Mucosa of rectum (tissue), 2 donors: ENCODE measurements at regions not wholly inside any gene's neighbourhood (a gene's known extent, or its start where the extent isn't known, plus 50 kb on each side); places are given as distances from the start of the nearest gene placed in this dataset.
"Not testable (repeated sequence)": the region's sequence is repeated elsewhere in the genome, so short reads cannot be mapped to it uniquely, and the experiment has no call there.

Source experiments
- H3K27ac ChIP-seq, 2 donors: one replicate each; pipeline ENCODE4 v1.7.0; 2013; ENCODE audit warnings: inconsistent platforms in 2 of 2, low read depth in 2 of 2, low read length in 2 of 2
- H3K27me3 ChIP-seq, 2 donors: one replicate each; pipeline ENCODE4 v1.7.0; 2013; ENCODE audit warnings: low read length in 2 of 2; ENCODE audit not compliant: control insufficient read depth in 2 of 2, insufficient read depth in 2 of 2
- H3K36me3 ChIP-seq, 2 donors: one replicate each; pipeline ENCODE4 v1.7.0; 2013; ENCODE audit warnings: low read length in 2 of 2; ENCODE audit not compliant: control insufficient read depth in 2 of 2, insufficient read depth in 2 of 2
- H3K4me1 ChIP-seq, 2 donors: one replicate each; pipeline ENCODE4 v1.7.0; 2013; ENCODE audit warnings: low read length in 2 of 2, mild to moderate bottlenecking in 1 of 2; ENCODE audit not compliant: control insufficient read depth in 2 of 2, insufficient read depth in 2 of 2
- H3K4me3 ChIP-seq, 2 donors: one replicate each; pipeline ENCODE4 v1.7.0; 2013; ENCODE audit warnings: low read length in 2 of 2
- H3K9ac ChIP-seq, 2 donors: one replicate each; pipeline ENCODE4 v1.7.0; 2013; ENCODE audit warnings: low read length in 2 of 2, low read depth in 1 of 2, mild to moderate bottlenecking in 1 of 2
- H3K9me3 ChIP-seq, 2 donors: one replicate each; pipeline ENCODE4 v1.7.0; 2013; ENCODE audit warnings: low read length in 2 of 2; ENCODE audit not compliant: control insufficient read depth in 2 of 2
- donor health status: healthy.
- donor health status: Normal muscosa, but diverticular disease.

- H3K9me3 ChIP-seq: no peaks in the 10 kb centered on the region
- no peaks in the 10 kb centered on the region for H3K4me1 ChIP-seq
Measured at GRCh38 chr16:35572186-35572585, 2112.8 kb downstream of the TP53TG3F start.

GRCh38 chr16:35573407-35573806, 2114.0 kb downstream of the TP53TG3F start:
- Histone ChIP-seq H3K4me3 (no peak overlapping the region), H3K36me3 (no peaks in the 10 kb centered on the region), H3K27ac (no peak overlapping the region), H3K9me3 (no peaks in the 10 kb centered on the region), H3K4me1 (no peaks in the 10 kb centered on the region), H3K27me3 (no peaks in the 10 kb centered on the region), H3K9ac (no peak overlapping the region)

More at GRCh38 chr16:35572186-35572585, 2112.8 kb downstream of the TP53TG3F start:
- Histone ChIP-seq H3K27me3 (no peaks in the 10 kb centered on the region), H3K36me3 (no peaks in the 10 kb centered on the region), H3K9ac (no peak overlapping the region), H3K4me3 (no peak overlapping the region), H3K27ac (no peak overlapping the region)

GRCh38 chr16:35574011-35574410, 2114.6 kb downstream of the TP53TG3F start:
- H3K27ac ChIP-seq: no peak overlapping the region
- no peaks in the 10 kb centered on the region for H3K27me3 ChIP-seq
- no peaks in the 10 kb centered on the region for H3K4me1 ChIP-seq
- no peaks in the 10 kb centered on the region for H3K36me3 ChIP-seq
- no peaks in the 10 kb centered on the region for H3K9me3 ChIP-seq
- H3K4me3 ChIP-seq: no peak overlapping the region
- H3K9ac ChIP-seq: no peak overlapping the region

- H3K27me3 ChIP-seq: no peaks in the 10 kb centered on the region
- H3K27ac ChIP-seq: no peak overlapping the region
- H3K9ac ChIP-seq: no peak overlapping the region
- no peaks in the 10 kb centered on the region for H3K4me1 ChIP-seq
- H3K36me3 ChIP-seq: no peaks in the 10 kb centered on the region
- no peak overlapping the region for H3K4me3 ChIP-seq
- peaks cover 0 to 4% of the 10 kb centered on the region in 2 donors for H3K9me3 ChIP-seq
Measured at GRCh38 chr16:35574454-35575431, 2115.3 kb downstream of the TP53TG3F start.

- no peak overlapping the region for H3K4me3 ChIP-seq
- no peak overlapping the region for H3K27ac ChIP-seq
- H3K4me1 ChIP-seq: no peaks in the 10 kb centered on the region
- H3K9me3 ChIP-seq: peaks cover 0 to 4% of the 10 kb centered on the region in 2 donors
- no peak overlapping the region for H3K9ac ChIP-seq
- no peaks in the 10 kb centered on the region for H3K27me3 ChIP-seq
- H3K36me3 ChIP-seq: no peaks in the 10 kb centered on the region
Measured at GRCh38 chr16:35575432-35575821, 2116.0 kb downstream of the TP53TG3F start.

- Histone ChIP-seq H3K36me3 (no peaks in the 10 kb centered on the region), H3K4me3 (no peak overlapping the region), H3K9ac (no peak overlapping the region), H3K9me3 (no peaks in the 10 kb centered on the region), H3K27ac (no peak overlapping the region), H3K27me3 (no peaks in the 10 kb centered on the region), H3K4me1 (no peaks in the 10 kb centered on the region)
Measured at GRCh38 chr16:35585411-35585810, 2126.0 kb downstream of the TP53TG3F start.

- H3K27ac ChIP-seq: not testable (repeated sequence)
Measured at GRCh38 chr16:35590913-35591312, 2131.5 kb downstream of the TP53TG3F start.

GRCh38 chr16:35596467-35596866, 2137.1 kb downstream of the TP53TG3F start:
- Histone ChIP-seq H3K27ac (no peak overlapping the region), H3K27me3 (no peaks in the 10 kb centered on the region), H3K36me3 (no peaks in the 10 kb centered on the region), H3K4me1 (no peaks in the 10 kb centered on the region), H3K9ac (no peak overlapping the region), H3K9me3 (peaks cover 0 to 2% of the 10 kb centered on the region in 2 donors), H3K4me3 (no peak overlapping the region)

More at GRCh38 chr16:35590913-35591312, 2131.5 kb downstream of the TP53TG3F start:
- not testable (repeated sequence) for H3K36me3 ChIP-seq, H3K27me3 ChIP-seq, H3K4me3 ChIP-seq, H3K9me3 ChIP-seq, H3K4me1 ChIP-seq, H3K9ac ChIP-seq

- H3K4me1 ChIP-seq: no peaks in the 10 kb centered on the region
- H3K36me3 ChIP-seq: no peaks in the 10 kb centered on the region
- no peaks in the 10 kb centered on the region for H3K27me3 ChIP-seq
- no peak overlapping the region for H3K4me3 ChIP-seq
- H3K9ac ChIP-seq: no peak overlapping the region
- H3K9me3 ChIP-seq: peaks cover 0 to 2% of the 10 kb centered on the region in 2 donors
- no peak overlapping the region for H3K27ac ChIP-seq
Measured at GRCh38 chr16:35598696-35599332, 2139.4 kb downstream of the TP53TG3F start.

GRCh38 chr16:35599429-35600160, 2140.2 kb downstream of the TP53TG3F start:
- H3K4me3 ChIP-seq: no peak overlapping the region
- H3K9me3 ChIP-seq: peaks cover 0 to 2% of the 10 kb centered on the region in 2 donors
- no peak overlapping the region for H3K9ac ChIP-seq
- no peaks in the 10 kb centered on the region for H3K4me1 ChIP-seq
- no peak overlapping the region for H3K27ac ChIP-seq
- H3K36me3 ChIP-seq: no peaks in the 10 kb centered on the region
- H3K27me3 ChIP-seq: no peaks in the 10 kb centered on the region
